NT2/D1 (cell line): ENCODE measurements at regions not wholly inside any gene's neighbourhood (a gene's known extent, or its start where the extent isn't known, plus 50 kb on each side); places are given as distances from the start of the nearest gene placed in this dataset.

ENCODE experiments used
- SUZ12 ChIP-seq: IDR thresholded peaks from 2 replicates; pipeline ENCODE4 v1.6.1; 2011; ENCODE audit not compliant: insufficient read length, insufficient read depth; ENCODE audit errors: extremely low read depth
- YY1 ChIP-seq: IDR thresholded peaks from 2 replicates; pipeline ENCODE4 v1.6.1; 2011; ENCODE audit not compliant: insufficient read length, insufficient read depth

- no peak for TF ChIP-seq SUZ12
- no peak for TF ChIP-seq YY1
Observed at GRCh38 chr15:62320259-62320658, 155.2 kb upstream of the C2CD4B start.
